ENCODE measurements at regions not wholly inside any gene's neighbourhood (a gene's known extent, or its start where the extent isn't known, plus 50 kb on each side); places are given as distances from the start of the nearest gene placed in this dataset.

DNA sequence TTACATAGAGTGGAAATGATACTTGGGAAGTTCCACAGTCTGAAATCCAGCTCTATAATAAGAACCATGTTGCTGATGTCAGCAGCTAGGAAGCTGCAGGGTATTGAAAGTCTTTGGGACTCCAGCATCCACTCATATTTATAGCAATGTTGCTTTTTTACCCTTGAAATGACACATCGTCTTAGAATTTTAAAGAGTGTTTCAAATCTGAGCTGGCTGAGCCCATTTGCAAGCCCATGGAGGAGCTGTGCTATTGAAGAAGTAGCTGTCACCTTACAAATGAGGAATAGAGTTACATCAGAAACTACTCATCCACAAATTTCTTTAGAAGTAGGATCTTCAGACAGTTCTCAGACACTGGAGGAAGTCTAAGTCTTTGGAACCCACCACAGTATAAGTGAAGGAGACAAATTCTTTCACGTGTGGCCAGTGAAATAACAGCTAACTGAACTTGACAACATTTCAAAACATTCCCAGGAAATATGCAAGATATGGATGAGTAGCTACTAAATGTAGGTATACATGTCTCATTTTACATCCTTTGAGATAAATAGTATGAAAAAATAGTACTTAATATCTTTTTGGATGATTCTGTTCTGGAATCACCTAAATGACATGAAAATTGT is 203.6 kb downstream of the ZNF365 start:
- no peak for TF ChIP-seq POLR2A (IDR thresholded peaks at IDR 0.05; ENCODE audit: extremely low read depth, insufficient read length)
- TF ChIP-seq, protein P1, sequence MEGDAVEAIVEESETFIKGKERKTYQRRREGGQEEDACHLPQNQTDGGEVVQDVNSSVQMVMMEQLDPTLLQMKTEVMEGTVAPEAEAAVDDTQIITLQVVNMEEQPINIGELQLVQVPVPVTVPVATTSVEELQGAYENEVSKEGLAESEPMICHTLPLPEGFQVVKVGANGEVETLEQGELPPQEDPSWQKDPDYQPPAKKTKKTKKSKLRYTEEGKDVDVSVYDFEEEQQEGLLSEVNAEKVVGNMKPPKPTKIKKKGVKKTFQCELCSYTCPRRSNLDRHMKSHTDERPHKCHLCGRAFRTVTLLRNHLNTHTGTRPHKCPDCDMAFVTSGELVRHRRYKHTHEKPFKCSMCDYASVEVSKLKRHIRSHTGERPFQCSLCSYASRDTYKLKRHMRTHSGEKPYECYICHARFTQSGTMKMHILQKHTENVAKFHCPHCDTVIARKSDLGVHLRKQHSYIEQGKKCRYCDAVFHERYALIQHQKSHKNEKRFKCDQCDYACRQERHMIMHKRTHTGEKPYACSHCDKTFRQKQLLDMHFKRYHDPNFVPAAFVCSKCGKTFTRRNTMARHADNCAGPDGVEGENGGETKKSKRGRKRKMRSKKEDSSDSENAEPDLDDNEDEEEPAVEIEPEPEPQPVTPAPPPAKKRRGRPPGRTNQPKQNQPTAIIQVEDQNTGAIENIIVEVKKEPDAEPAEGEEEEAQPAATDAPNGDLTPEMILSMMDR (IDR thresholded peaks at IDR 0.05; ENCODE audit: low read depth, low read length): no peak
- TF ChIP-seq, protein P2, sequence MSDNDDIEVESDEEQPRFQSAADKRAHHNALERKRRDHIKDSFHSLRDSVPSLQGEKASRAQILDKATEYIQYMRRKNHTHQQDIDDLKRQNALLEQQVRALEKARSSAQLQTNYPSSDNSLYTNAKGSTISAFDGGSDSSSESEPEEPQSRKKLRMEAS (IDR thresholded peaks at IDR 0.05; ENCODE audit: low read depth, low read length): no peak
